A673 (cell line): ENCODE measurements at regions not wholly inside any gene's neighbourhood (a gene's known extent, or its start where the extent isn't known, plus 50 kb on each side); places are given as distances from the start of the nearest gene placed in this dataset.

Source experiments
- CTCF ChIP-seq: fragments of 300-800, 200-600 bp; sonication (generic); conservative IDR thresholded peaks from 2 replicates; pipeline ENCODE4 v1.5.1; 2017; ENCODE audit warnings: low read depth, mild to moderate bottlenecking, antibody characterized with exemption, low read length, moderate library complexity, mixed read lengths
- EZH2 ChIP-seq: fragments of 200-600 bp; sonication (generic); IDR thresholded peaks from 2 replicates; pipeline ENCODE4 v1.6.1; 2017; ENCODE audit warnings: borderline replicate concordance, low read depth, mild to moderate bottlenecking, mixed read lengths, antibody characterized with exemption, low read length; ENCODE audit not compliant: poor library complexity, severe bottlenecking

GRCh38 chr11:42006766-42007165 lies 547.3 kb upstream of the LRRC4C start:
- TF ChIP-seq CTCF (no peak), EZH2 (no peak)
